Peyer's patch (tissue), 4 donors: ENCODE measurements at regions not wholly inside any gene's neighbourhood (a gene's known extent, or its start where the extent isn't known, plus 50 kb on each side); places are given as distances from the start of the nearest gene placed in this dataset.

Experiments used
- POLR2A ChIP-seq, 2 donors: fragments of 450-650 bp; IDR thresholded peaks; one replicate each; pipeline ENCODE4 v1.5.1; 2017; ENCODE audit warnings: antibody characterized with exemption in 2 of 2, mild to moderate bottlenecking in 2 of 2, moderate library complexity in 2 of 2
- TF ChIP-seq, protein P1 (sequence below), 6 experiments: fragments of 450-650 bp in 4 of 6; fragments of 200-600 bp in 2 of 6; sonication (generic) in 1 of 6; IDR thresholded peaks; one replicate each; pipeline ENCODE4 v1.5.1; 2017 to 2019; ENCODE audit warnings: antibody characterized with exemption in 6 of 6, mild to moderate bottlenecking in 3 of 6, moderate library complexity in 1 of 6

DNA sequence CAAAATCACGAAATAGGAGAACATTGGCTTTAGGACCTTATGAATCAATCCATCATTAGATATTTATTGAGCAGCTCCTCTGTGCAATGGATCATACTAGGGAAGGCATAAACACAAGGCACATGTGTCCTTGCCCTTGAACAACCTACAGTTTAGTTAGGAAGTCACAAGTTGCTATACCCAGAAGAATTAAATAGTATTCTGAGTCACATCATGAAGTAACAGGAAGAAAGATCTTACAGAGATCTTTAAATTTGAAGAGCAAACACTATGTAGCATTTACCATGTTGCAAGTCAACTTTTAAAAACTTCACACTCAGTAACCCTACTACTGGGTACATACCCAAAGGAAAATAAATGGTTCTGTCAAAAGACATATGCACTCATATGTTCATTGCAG is 355.2 kb upstream of the SLC14A2 start:
- no peak for TF ChIP-seq POLR2A (IDR thresholded peaks at IDR 0.05)
- TF ChIP-seq, protein P1, sequence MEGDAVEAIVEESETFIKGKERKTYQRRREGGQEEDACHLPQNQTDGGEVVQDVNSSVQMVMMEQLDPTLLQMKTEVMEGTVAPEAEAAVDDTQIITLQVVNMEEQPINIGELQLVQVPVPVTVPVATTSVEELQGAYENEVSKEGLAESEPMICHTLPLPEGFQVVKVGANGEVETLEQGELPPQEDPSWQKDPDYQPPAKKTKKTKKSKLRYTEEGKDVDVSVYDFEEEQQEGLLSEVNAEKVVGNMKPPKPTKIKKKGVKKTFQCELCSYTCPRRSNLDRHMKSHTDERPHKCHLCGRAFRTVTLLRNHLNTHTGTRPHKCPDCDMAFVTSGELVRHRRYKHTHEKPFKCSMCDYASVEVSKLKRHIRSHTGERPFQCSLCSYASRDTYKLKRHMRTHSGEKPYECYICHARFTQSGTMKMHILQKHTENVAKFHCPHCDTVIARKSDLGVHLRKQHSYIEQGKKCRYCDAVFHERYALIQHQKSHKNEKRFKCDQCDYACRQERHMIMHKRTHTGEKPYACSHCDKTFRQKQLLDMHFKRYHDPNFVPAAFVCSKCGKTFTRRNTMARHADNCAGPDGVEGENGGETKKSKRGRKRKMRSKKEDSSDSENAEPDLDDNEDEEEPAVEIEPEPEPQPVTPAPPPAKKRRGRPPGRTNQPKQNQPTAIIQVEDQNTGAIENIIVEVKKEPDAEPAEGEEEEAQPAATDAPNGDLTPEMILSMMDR (IDR thresholded peaks at IDR 0.05): no peak
